ENCODE measurements at regions not wholly inside any gene's neighbourhood (a gene's known extent, or its start where the extent isn't known, plus 50 kb on each side); places are given as distances from the start of the nearest gene placed in this dataset.
"Not testable (repeated sequence)": the region's sequence is repeated elsewhere in the genome, so short reads cannot be mapped to it uniquely, and the experiment has no call there.

DNA sequence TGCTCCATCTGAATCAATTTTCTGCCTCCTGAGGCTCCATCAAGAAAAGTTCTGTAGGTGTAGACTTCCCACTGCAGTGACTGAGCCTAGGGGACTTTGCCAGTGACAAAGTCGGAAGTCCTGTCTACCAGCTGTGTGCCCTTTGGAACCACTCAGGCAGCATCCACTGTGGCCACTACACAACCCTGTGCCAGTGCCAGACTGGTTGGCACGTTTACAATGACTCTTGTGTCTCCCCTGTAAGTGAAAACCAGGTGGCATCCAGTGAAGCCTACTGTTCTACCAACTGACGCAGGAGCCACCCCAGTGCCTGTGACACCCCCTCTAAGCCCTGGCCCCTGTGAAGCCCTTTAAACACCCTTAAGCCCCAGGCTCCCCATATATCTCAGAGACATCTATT, 132.1 kb upstream of the SERPINE2 start:
- Histone ChIP-seq H3K36me3 (ENCODE audit: control insufficient read depth, insufficient read depth, low read length) (no peaks in the 10 kb centered on the region), H3K4me3 (ENCODE audit: low read depth, low read length) (no peak overlapping the region), H3K27me3 (ENCODE audit: control insufficient read depth, insufficient read depth, low read length) (no peaks in the 10 kb centered on the region)
- no peak for DNase-seq (ENCODE audit: low read depth)
- no peak for TF ChIP-seq CTCF (IDR thresholded peaks at IDR 0.05; ENCODE audit: insufficient read depth, low read length, poor library complexity, severe bottlenecking)

- Histone ChIP-seq H3K27me3 (ENCODE audit: control insufficient read depth, insufficient read depth, low read length) (no peaks in the 10 kb centered on the region), H3K36me3 (ENCODE audit: control insufficient read depth, insufficient read depth, low read length) (no peaks in the 10 kb centered on the region), H3K4me3 (ENCODE audit: low read depth, low read length) (no peak overlapping the region)
- no peak for DNase-seq (ENCODE audit: low read depth)
- no peak for TF ChIP-seq CTCF (IDR thresholded peaks at IDR 0.05; ENCODE audit: insufficient read depth, low read length, poor library complexity, severe bottlenecking)
Measured at GRCh38 chr2:224169847-224170246, 130.8 kb upstream of the SERPINE2 start.

DNA sequence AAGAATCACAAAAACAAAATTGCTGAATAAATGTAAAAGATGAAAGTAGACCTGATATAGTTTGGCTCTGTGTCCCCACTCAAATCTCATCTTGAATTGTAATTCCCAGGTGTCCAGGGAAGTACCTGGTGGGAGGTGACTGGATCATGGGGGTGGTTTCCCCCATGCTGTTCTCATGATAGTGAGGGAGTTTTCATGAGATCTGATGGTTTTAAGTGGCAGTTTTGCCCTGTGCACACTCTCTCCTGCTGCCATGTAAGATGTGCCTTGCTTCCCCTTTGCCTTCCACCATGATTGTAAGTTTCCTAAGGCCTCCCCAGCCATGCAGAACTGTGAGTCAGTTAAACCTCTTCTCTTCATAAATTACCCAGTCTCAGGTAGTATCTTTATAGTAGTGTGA, 128.7 kb upstream of the SERPINE2 start:
- H3K27me3 ChIP-seq (ENCODE audit: control insufficient read depth, insufficient read depth, low read length); DNase-seq (ENCODE audit: low read depth); H3K36me3 ChIP-seq (ENCODE audit: control insufficient read depth, insufficient read depth, low read length); H3K4me3 ChIP-seq (ENCODE audit: low read depth, low read length): not testable (repeated sequence)

DNA sequence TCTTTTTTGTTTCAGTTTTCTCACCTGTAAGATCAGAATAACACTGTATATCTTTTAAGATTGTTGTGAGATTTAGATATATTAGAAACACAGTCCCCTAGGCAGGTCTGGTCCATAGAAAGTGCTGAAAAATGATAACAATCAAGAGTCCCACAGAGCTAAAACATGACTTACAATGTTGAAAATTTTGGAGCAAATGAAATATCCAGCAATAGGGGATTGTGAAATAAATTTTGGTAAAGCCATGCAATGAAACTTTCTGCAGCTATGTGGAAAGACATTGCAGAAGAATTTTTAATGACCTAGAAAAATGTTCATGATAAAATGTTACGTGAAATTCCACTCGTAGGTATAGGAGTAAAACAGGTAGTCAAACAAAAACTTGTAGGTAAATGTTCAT, 127.6 kb upstream of the SERPINE2 start:
- no peak for DNase-seq (ENCODE audit: low read depth)
- no peaks in the 10 kb centered on the region for H3K36me3 ChIP-seq (ENCODE audit: control insufficient read depth, insufficient read depth, low read length)
- H3K4me3 ChIP-seq (ENCODE audit: low read depth, low read length): no peak overlapping the region
- no peak for TF ChIP-seq CTCF (IDR thresholded peaks at IDR 0.05; ENCODE audit: insufficient read depth, low read length, poor library complexity, severe bottlenecking)
- no peaks in the 10 kb centered on the region for H3K27me3 ChIP-seq (ENCODE audit: control insufficient read depth, insufficient read depth, low read length)

DNA sequence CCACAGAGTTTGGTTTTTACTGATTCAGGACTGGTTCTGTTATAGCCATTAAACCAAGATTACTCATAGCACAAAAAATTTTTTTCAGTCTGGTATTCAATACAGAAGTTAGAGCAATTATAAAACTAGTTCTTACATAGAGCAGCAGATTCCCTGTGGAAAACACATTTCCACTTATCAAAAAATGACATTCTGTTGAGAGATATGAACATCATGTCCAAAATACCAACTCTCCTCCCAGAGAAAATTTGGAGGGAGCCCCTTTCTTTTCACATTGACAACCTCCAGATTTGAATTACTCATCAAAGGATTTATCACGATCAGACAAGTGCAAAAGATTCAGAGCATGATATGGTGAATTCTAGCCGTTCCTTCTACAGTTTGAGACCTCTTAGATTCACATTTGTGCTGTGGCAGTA, 126.8 kb upstream of the SERPINE2 start:
- no peak for DNase-seq (ENCODE audit: low read depth)
- no peaks in the 10 kb centered on the region for H3K36me3 ChIP-seq (ENCODE audit: control insufficient read depth, insufficient read depth, low read length)
- H3K4me3 ChIP-seq (ENCODE audit: low read depth, low read length): no peak overlapping the region
- H3K27me3 ChIP-seq (ENCODE audit: control insufficient read depth, insufficient read depth, low read length): no peaks in the 10 kb centered on the region
- TF ChIP-seq CTCF (IDR thresholded peaks at IDR 0.05; ENCODE audit: insufficient read depth, low read length, poor library complexity, severe bottlenecking): no peak

GRCh38 chr2:224163566-224164307, 124.7 kb upstream of the SERPINE2 start:
- TF ChIP-seq CTCF (IDR thresholded peaks at IDR 0.05; ENCODE audit: insufficient read depth, low read length, poor library complexity, severe bottlenecking): no peak
- Histone ChIP-seq H3K4me3 (ENCODE audit: low read depth, low read length) (no peak overlapping the region), H3K36me3 (ENCODE audit: control insufficient read depth, insufficient read depth, low read length) (no peaks in the 10 kb centered on the region), H3K27me3 (ENCODE audit: control insufficient read depth, insufficient read depth, low read length) (no peaks in the 10 kb centered on the region)
- DNase-seq (ENCODE audit: low read depth): no peak

Data from kidney epithelial cell (primary cell).